ENCODE measurements at regions not wholly inside any gene's neighbourhood (a gene's known extent, or its start where the extent isn't known, plus 50 kb on each side); places are given as distances from the start of the nearest gene placed in this dataset.

GRCh38 chr4:96063639-96064038 is 223.7 kb downstream of the PDHA2 start:
- H3K36me3 Mint-ChIP-seq (ENCODE audit: low read depth): peaks cover 5% of the 10 kb centered on the region; the same call in 1 of the 3 replicates
- Histone ChIP-seq H3F3A (replicated peaks; ENCODE audit: low read depth) (no peaks in the 10 kb centered on the region), H3K4me2 (no peak overlapping the region), H2AFZ (0 out of 2 replicates have a peak overlapping the region, but pooled peaks have one; percentile 30), H3K27me3 (ENCODE audit: insufficient read depth) (no peaks in the 10 kb centered on the region), H4K20me1 (replicated peaks; ENCODE audit: insufficient read depth) (no peaks in the 10 kb centered on the region), H3K36me3 (ENCODE audit: insufficient read depth) (no peaks in the 10 kb centered on the region), H3K4me1 (ENCODE audit: insufficient read depth) (no peaks in the 10 kb centered on the region), H3K4me3 (no peak overlapping the region), H3K27ac (ENCODE audit: low read depth) (no peak overlapping the region), H3K79me2 (replicated peaks; ENCODE audit: insufficient read depth) (no peaks in the 10 kb centered on the region), H3K9me2 (ENCODE audit: insufficient read depth) (no peaks in the 10 kb centered on the region)
- H3K9me3 Mint-ChIP-seq: peaks cover 8% of the 10 kb centered on the region; the same call in 2 of the 3 replicates
- ATAC-seq (no peak), DNase-seq (ENCODE audit: low spot score) (no peak)
- TF ChIP-seq EZH2phosphoT487 (IDR thresholded peaks at IDR 0.05; ENCODE audit: unreplicated experiment) (no peak), CTCF (conservative IDR thresholded peaks at IDR 0.05; ENCODE audit: low read depth in 2 of 2) (no peak), REST (IDR thresholded peaks at IDR 0.05; ENCODE audit: unreplicated experiment) (no peak), JUNB (IDR thresholded peaks at IDR 0.05; ENCODE audit: unreplicated experiment) (no peak), ZNF114 (CRISPR knock-in tag; IDR thresholded peaks at IDR 0.05) (no peak), STAT1 (IDR thresholded peaks at IDR 0.05; ENCODE audit: unreplicated experiment) (no peak), NANOG (IDR thresholded peaks at IDR 0.05; ENCODE audit: borderline replicate concordance) (no peak), ZNF331 (CRISPR knock-in tag; IDR thresholded peaks at IDR 0.05; ENCODE audit: low read depth) (no peak), ETS1 (IDR thresholded peaks at IDR 0.05) (no peak), CREB1 (CRISPR knock-in tag; IDR thresholded peaks at IDR 0.05; ENCODE audit: low read depth) (no peak), EZH2 (IDR thresholded peaks at IDR 0.05; ENCODE audit: low read depth, unreplicated experiment) (no peak), POLR2AphosphoS5 (IDR thresholded peaks at IDR 0.05; ENCODE audit: low read depth) (no peak), ZNF462 (CRISPR knock-in tag; IDR thresholded peaks at IDR 0.05) (no peak)
- H3K27me3 Mint-ChIP-seq (ENCODE audit: insufficient read depth, low read depth, poor library complexity): no peaks in the 10 kb centered on the region
- H3K4me3 Mint-ChIP-seq: no peak overlapping the region
- H3K4me1 Mint-ChIP-seq: no peaks in the 10 kb centered on the region
- no peak overlapping the region for H3K27ac Mint-ChIP-seq

Data from GM23338 (cell line).